ENCODE measurements at regions not wholly inside any gene's neighbourhood (a gene's known extent, or its start where the extent isn't known, plus 50 kb on each side); places are given as distances from the start of the nearest gene placed in this dataset.

- Mint-ChIP-seq H3K27ac (no peak overlapping the region), H3K27me3 (no peaks in the 10 kb centered on the region), H3K4me1 (no peaks in the 10 kb centered on the region), H3K36me3 (no peaks in the 10 kb centered on the region), H3K4me3 (peak overlapping the region in 1 of 4 donors; percentile 36), H3K9me3 (no peaks in the 10 kb centered on the region)
Measured at GRCh38 chr4:18536428-18536827, 514.9 kb upstream of the LCORL start.

GRCh38 chr4:18535948-18536347 lies 514.4 kb upstream of the LCORL start:
- H3K36me3 Mint-ChIP-seq = no peaks in the 10 kb centered on the region
- H3K27ac Mint-ChIP-seq = no peak overlapping the region
- no peaks in the 10 kb centered on the region for H3K4me1 Mint-ChIP-seq
- H3K9me3 Mint-ChIP-seq = no peaks in the 10 kb centered on the region
- H3K27me3 Mint-ChIP-seq = no peaks in the 10 kb centered on the region
- H3K4me3 Mint-ChIP-seq = no peak overlapping the region

- no peaks in the 10 kb centered on the region for H3K4me1 Mint-ChIP-seq
- no peaks in the 10 kb centered on the region for H3K27me3 Mint-ChIP-seq
- no peak overlapping the region for H3K27ac Mint-ChIP-seq
- H3K36me3 Mint-ChIP-seq = no peaks in the 10 kb centered on the region
- no peak overlapping the region for H3K4me3 Mint-ChIP-seq
- no peaks in the 10 kb centered on the region for H3K9me3 Mint-ChIP-seq
Measured at GRCh38 chr4:18533262-18533775, 511.8 kb upstream of the LCORL start.

- Mint-ChIP-seq H3K4me3 (no peak overlapping the region), H3K27ac (no peak overlapping the region)
Measured at GRCh38 chr4:18531731-18532130, 510.2 kb upstream of the LCORL start.

GRCh38 chr4:18529482-18529881 lies 507.9 kb upstream of the LCORL start:
- Mint-ChIP-seq H3K4me1 (peaks cover 0 to 1% (median 0%) of the 10 kb centered on the region in 3 donors), H3K27ac (no peak overlapping the region), H3K36me3 (no peaks in the 10 kb centered on the region), H3K4me3 (no peak overlapping the region), H3K9me3 (no peaks in the 10 kb centered on the region), H3K27me3 (no peaks in the 10 kb centered on the region)

More at GRCh38 chr4:18531731-18532130, 510.2 kb upstream of the LCORL start:
- Mint-ChIP-seq H3K27me3 (no peaks in the 10 kb centered on the region), H3K4me1 (peaks cover 0 to under 1% (median 0%) of the 10 kb centered on the region in 3 donors), H3K36me3 (no peaks in the 10 kb centered on the region), H3K9me3 (no peaks in the 10 kb centered on the region)

GRCh38 chr4:18524667-18525066 lies 503.1 kb upstream of the LCORL start:
- H3K4me1 Mint-ChIP-seq = peaks cover 0 to 1% (median 0%) of the 10 kb centered on the region in 3 donors
- no peak overlapping the region for H3K27ac Mint-ChIP-seq
- H3K4me3 Mint-ChIP-seq = no peak overlapping the region
- H3K9me3 Mint-ChIP-seq = no peaks in the 10 kb centered on the region
- H3K27me3 Mint-ChIP-seq = no peaks in the 10 kb centered on the region
- H3K36me3 Mint-ChIP-seq = no peaks in the 10 kb centered on the region

- H3K4me3 Mint-ChIP-seq = no peak overlapping the region
- no peaks in the 10 kb centered on the region for H3K27me3 Mint-ChIP-seq
- no peaks in the 10 kb centered on the region for H3K36me3 Mint-ChIP-seq
- no peaks in the 10 kb centered on the region for H3K4me1 Mint-ChIP-seq
- H3K9me3 Mint-ChIP-seq = no peaks in the 10 kb centered on the region
- no peak overlapping the region for H3K27ac Mint-ChIP-seq
Measured at GRCh38 chr4:18518098-18518497, 496.5 kb upstream of the LCORL start.

GRCh38 chr4:18513861-18514260 lies 492.3 kb upstream of the LCORL start:
- Mint-ChIP-seq H3K4me3 (no peak overlapping the region), H3K27ac (no peak overlapping the region), H3K9me3 (no peaks in the 10 kb centered on the region), H3K27me3 (no peaks in the 10 kb centered on the region), H3K36me3 (no peaks in the 10 kb centered on the region), H3K4me1 (no peaks in the 10 kb centered on the region)

GRCh38 chr4:18512718-18513117 lies 491.2 kb upstream of the LCORL start:
- H3K36me3 Mint-ChIP-seq = no peaks in the 10 kb centered on the region
- no peak overlapping the region for H3K27ac Mint-ChIP-seq
- no peaks in the 10 kb centered on the region for H3K4me1 Mint-ChIP-seq
- no peak overlapping the region for H3K4me3 Mint-ChIP-seq
- H3K9me3 Mint-ChIP-seq = no peaks in the 10 kb centered on the region
- no peaks in the 10 kb centered on the region for H3K27me3 Mint-ChIP-seq

- Mint-ChIP-seq H3K36me3 (no peaks in the 10 kb centered on the region), H3K4me1 (no peaks in the 10 kb centered on the region), H3K27ac (no peak overlapping the region), H3K27me3 (no peaks in the 10 kb centered on the region), H3K4me3 (no peak overlapping the region), H3K9me3 (no peaks in the 10 kb centered on the region)
Measured at GRCh38 chr4:18511727-18512126, 490.2 kb upstream of the LCORL start.

GRCh38 chr4:18508786-18509185 lies 487.2 kb upstream of the LCORL start:
- H3K27ac Mint-ChIP-seq = no peak overlapping the region
- no peaks in the 10 kb centered on the region for H3K27me3 Mint-ChIP-seq
- no peaks in the 10 kb centered on the region for H3K36me3 Mint-ChIP-seq
- no peaks in the 10 kb centered on the region for H3K4me1 Mint-ChIP-seq
- H3K4me3 Mint-ChIP-seq = no peak overlapping the region
- peaks cover 0 to 4% (median 0%) of the 10 kb centered on the region in 3 donors for H3K9me3 Mint-ChIP-seq

- Mint-ChIP-seq H3K27ac (no peak overlapping the region), H3K27me3 (peaks cover 1% of the 10 kb centered on the region), H3K4me3 (no peak overlapping the region), H3K9me3 (peaks cover 0 to 12% (median 3%) of the 10 kb centered on the region in 3 donors), H3K4me1 (no peaks in the 10 kb centered on the region), H3K36me3 (no peaks in the 10 kb centered on the region)
Measured at GRCh38 chr4:18480928-18481327, 459.4 kb upstream of the LCORL start.

GRCh38 chr4:18480342-18480741 lies 458.8 kb upstream of the LCORL start:
- no peaks in the 10 kb centered on the region for H3K36me3 Mint-ChIP-seq
- no peak overlapping the region for H3K4me3 Mint-ChIP-seq
- no peak overlapping the region for H3K27ac Mint-ChIP-seq
- H3K4me1 Mint-ChIP-seq = no peaks in the 10 kb centered on the region
- H3K27me3 Mint-ChIP-seq = peaks cover 1% of the 10 kb centered on the region
- H3K9me3 Mint-ChIP-seq = peaks cover 0 to 12% (median 3%) of the 10 kb centered on the region in 3 donors

- peaks cover 0 to 12% (median 3%) of the 10 kb centered on the region in 3 donors for H3K9me3 Mint-ChIP-seq
- H3K4me3 Mint-ChIP-seq = no peak overlapping the region
- no peaks in the 10 kb centered on the region for H3K4me1 Mint-ChIP-seq
- H3K27ac Mint-ChIP-seq = no peak overlapping the region
- peaks cover 1% of the 10 kb centered on the region for H3K27me3 Mint-ChIP-seq
- no peaks in the 10 kb centered on the region for H3K36me3 Mint-ChIP-seq
Measured at GRCh38 chr4:18479825-18480224, 458.3 kb upstream of the LCORL start.

GRCh38 chr4:18463987-18464559 lies 442.5 kb upstream of the LCORL start:
- H3K27ac Mint-ChIP-seq = no peak overlapping the region

GRCh38 chr4:18458465-18458864 lies 436.9 kb upstream of the LCORL start:
- no peaks in the 10 kb centered on the region for H3K36me3 Mint-ChIP-seq
- peaks cover 0 to 3% (median 1%) of the 10 kb centered on the region in 3 donors for H3K9me3 Mint-ChIP-seq
- no peaks in the 10 kb centered on the region for H3K4me1 Mint-ChIP-seq
- no peak overlapping the region for H3K27ac Mint-ChIP-seq
- no peaks in the 10 kb centered on the region for H3K27me3 Mint-ChIP-seq
- no peak overlapping the region for H3K4me3 Mint-ChIP-seq

More at GRCh38 chr4:18463987-18464559, 442.5 kb upstream of the LCORL start:
- Mint-ChIP-seq H3K36me3 (no peaks in the 10 kb centered on the region), H3K4me3 (no peak overlapping the region), H3K27me3 (no peaks in the 10 kb centered on the region), H3K9me3 (peaks cover 0 to 4% (median 4%) of the 10 kb centered on the region in 3 donors), H3K4me1 (no peaks in the 10 kb centered on the region)

Measured in IgD-negative memory B cell (primary cell).